Caco-2 (cell line): ENCODE measurements at regions not wholly inside any gene's neighbourhood (a gene's known extent, or its start where the extent isn't known, plus 50 kb on each side); places are given as distances from the start of the nearest gene placed in this dataset.

ENCODE experiments used
- BruUV-seq: library from RNA; stranded (reverse); fragments of 400-500 nt; replicated peaks from 2 replicates; lab custom pipeline; 2021; lab: Mats Ljungman, UMichigan
- CTCF ChIA-PET: fragments of 300-600 bp; sonication (Branson Sonifier 250); formaldehyde crosslinking; loops from one replicate; lab custom pipeline; 2022; ENCODE audit warnings: antibody characterized with exemption; lab: Charles Lee
- POLR2A ChIA-PET: fragments of 300-600 bp; sonication (Branson Sonifier 250); formaldehyde crosslinking; loops from one replicate; lab custom pipeline; 2022; ENCODE audit warnings: antibody characterized with exemption; lab: Charles Lee
- DNase-seq, 2 experiments: peaks; one replicate each; pipeline versions ENCODE4 v3.0.0 to v3.0.0-alpha.2; 2020 to 2022
- H3K27me3 ChIP-seq: replicated peaks from 2 replicates; pipeline ENCODE4 v1.6.0; 2011; ENCODE audit warnings: low read length; ENCODE audit not compliant: control insufficient read depth, insufficient read depth
- H3K36me3 ChIP-seq: 2 replicates; pipeline ENCODE4 v1.5.1; 2011; ENCODE audit warnings: low read length; ENCODE audit not compliant: control insufficient read depth, insufficient read depth
- H3K4me1 ChIP-seq: fragments of 250-450 bp; sonication (Bioruptor Pico); 2 replicates; pipeline ENCODE4 v1.5.1; 2020; ENCODE audit warnings: mild to moderate bottlenecking
- H3K4me3 ChIP-seq: 2 replicates; pipeline ENCODE4 v1.5.1; 2011; ENCODE audit warnings: low read depth, mild to moderate bottlenecking, control low read depth, low read length
- H3K9me3 ChIP-seq: fragments of 250-450 bp; sonication (Bioruptor Pico); 2 replicates; pipeline ENCODE4 v1.5.1; 2020; ENCODE audit warnings: mild to moderate bottlenecking, moderate library complexity
- H3K27ac Mint-ChIP-seq: one replicate; pipeline ENCODE4 v1.8.0; 2022; ENCODE audit warnings: mixed read lengths; ENCODE audit not compliant: unreplicated experiment
- H3K27me3 Mint-ChIP-seq: one replicate; pipeline ENCODE4 v1.8.0; 2022; ENCODE audit warnings: mixed read lengths; ENCODE audit not compliant: insufficient read depth, unreplicated experiment
- H3K36me3 Mint-ChIP-seq: one replicate; pipeline ENCODE4 v1.8.0; 2022; ENCODE audit warnings: mild to moderate bottlenecking, mixed read lengths; ENCODE audit not compliant: insufficient read depth, unreplicated experiment
- H3K4me1 Mint-ChIP-seq: one replicate; pipeline ENCODE4 v1.8.0; 2022; ENCODE audit warnings: low read depth, mixed read lengths; ENCODE audit not compliant: unreplicated experiment
- H3K4me3 Mint-ChIP-seq: one replicate; pipeline ENCODE4 v1.8.0; 2022; ENCODE audit warnings: mild to moderate bottlenecking, moderate library complexity, mixed read lengths; ENCODE audit not compliant: unreplicated experiment
- H3K9me3 Mint-ChIP-seq: one replicate; pipeline ENCODE4 v1.8.0; 2022; ENCODE audit warnings: mixed read lengths; ENCODE audit not compliant: unreplicated experiment
- CTCF ChIP-seq, 2 experiments: fragments of 200-600 bp in 1 of 2; IDR thresholded peaks; 1 replicate in 1 of 2; 2 replicates in 1 of 2; pipeline versions ENCODE4 v1.5.1 to v1.8.0; 2011 to 2022; ENCODE audit warnings: antibody characterized with exemption in 1 of 2, control low read depth in 1 of 2, inconsistent platforms in 1 of 2, low read depth in 1 of 2, low read length in 1 of 2, mild to moderate bottlenecking in 1 of 2, moderate library complexity in 1 of 2; ENCODE audit not compliant: insufficient read depth in 1 of 2, severe bottlenecking in 1 of 2, unreplicated experiment in 1 of 2
- intact Hi-C: fragments of 100-400 bp; cut with micrococcal nuclease; formaldehyde crosslinking; loops from one replicate; pipeline ENCODE4 v1.10.0; 2022; ENCODE audit not compliant: unreplicated experiment

GRCh38 chr11:38246451-38246850 is 1648.4 kb upstream of the RAG2 start:
- Histone ChIP-seq H3K27me3 (no peaks in the 10 kb centered on the region), H3K9me3 (no peaks in the 10 kb centered on the region), H3K4me3 (no peak overlapping the region), H3K36me3 (no peaks in the 10 kb centered on the region), H3K4me1 (no peaks in the 10 kb centered on the region)
- CTCF ChIA-PET, result no interaction called here
- Mint-ChIP-seq H3K4me3 (no peak overlapping the region), H3K9me3 (peaks cover 16% of the 10 kb centered on the region), H3K4me1 (no peaks in the 10 kb centered on the region), H3K27me3 (no peaks in the 10 kb centered on the region), H3K36me3 (no peaks in the 10 kb centered on the region), H3K27ac (no peak overlapping the region)
- DNase-seq, result no peak
- no peak for TF ChIP-seq CTCF (IDR thresholded peaks at IDR 0.05; ENCODE audit: insufficient read depth in 1 of 2, low read depth in 1 of 2, low read length in 1 of 2, severe bottlenecking in 1 of 2, unreplicated experiment in 1 of 2)
- no TSS peak for BruUV-seq
- intact Hi-C loops, result no loop called here
- POLR2A ChIA-PET, result no interaction called here

GRCh38 chr11:38226684-38227083 is 1628.6 kb upstream of the RAG2 start:
- intact Hi-C loops, result no loop called here
- Histone ChIP-seq H3K9me3 (peaks cover 25% of the 10 kb centered on the region), H3K4me3 (no peak overlapping the region), H3K4me1 (no peaks in the 10 kb centered on the region), H3K27me3 (no peaks in the 10 kb centered on the region), H3K36me3 (no peaks in the 10 kb centered on the region)
- ChIA-PET POLR2A (no interaction called here), CTCF (no interaction called here)
- no peaks in the 10 kb centered on the region for H3K4me1 Mint-ChIP-seq
- DNase-seq, result no peak
- no TSS peak for BruUV-seq
- H3K27me3 Mint-ChIP-seq, result no peaks in the 10 kb centered on the region
- H3K9me3 Mint-ChIP-seq, result peaks cover 67% of the 10 kb centered on the region
- H3K4me3 Mint-ChIP-seq, result no peak overlapping the region
- no peak for TF ChIP-seq CTCF (IDR thresholded peaks at IDR 0.05; ENCODE audit: insufficient read depth in 1 of 2, low read depth in 1 of 2, low read length in 1 of 2, severe bottlenecking in 1 of 2, unreplicated experiment in 1 of 2)
- no peak overlapping the region for H3K27ac Mint-ChIP-seq
- H3K36me3 Mint-ChIP-seq, result no peaks in the 10 kb centered on the region

GRCh38 chr11:38221295-38221694 is 1623.3 kb upstream of the RAG2 start:
- no peaks in the 10 kb centered on the region for H3K4me1 ChIP-seq
- intact Hi-C loops, result no loop called here
- DNase-seq, result no peak
- Mint-ChIP-seq H3K27ac (no peak overlapping the region), H3K36me3 (no peaks in the 10 kb centered on the region), H3K9me3 (peaks cover 64% of the 10 kb centered on the region), H3K4me1 (no peaks in the 10 kb centered on the region), H3K27me3 (no peaks in the 10 kb centered on the region), H3K4me3 (no peak overlapping the region)
- H3K36me3 ChIP-seq, result no peaks in the 10 kb centered on the region
- peaks cover 10% of the 10 kb centered on the region for H3K9me3 ChIP-seq
- CTCF ChIA-PET, result no interaction called here
- POLR2A ChIA-PET, result interaction anchor here (0.6 kb wide), 1 partner anchor 801 kb away, joined by 4 read pairs; no protein-coding TSS in a partner anchor
- BruUV-seq, result no TSS peak
- H3K4me3 ChIP-seq, result no peak overlapping the region
- no peak for TF ChIP-seq CTCF (IDR thresholded peaks at IDR 0.05; ENCODE audit: insufficient read depth in 1 of 2, low read depth in 1 of 2, low read length in 1 of 2, severe bottlenecking in 1 of 2, unreplicated experiment in 1 of 2)
- no peaks in the 10 kb centered on the region for H3K27me3 ChIP-seq
